ENCODE measurements at regions not wholly inside any gene's neighbourhood (a gene's known extent, or its start where the extent isn't known, plus 50 kb on each side); places are given as distances from the start of the nearest gene placed in this dataset.
"Not testable (repeated sequence)": the region's sequence is repeated elsewhere in the genome, so short reads cannot be mapped to it uniquely, and the experiment has no call there.

DNA sequence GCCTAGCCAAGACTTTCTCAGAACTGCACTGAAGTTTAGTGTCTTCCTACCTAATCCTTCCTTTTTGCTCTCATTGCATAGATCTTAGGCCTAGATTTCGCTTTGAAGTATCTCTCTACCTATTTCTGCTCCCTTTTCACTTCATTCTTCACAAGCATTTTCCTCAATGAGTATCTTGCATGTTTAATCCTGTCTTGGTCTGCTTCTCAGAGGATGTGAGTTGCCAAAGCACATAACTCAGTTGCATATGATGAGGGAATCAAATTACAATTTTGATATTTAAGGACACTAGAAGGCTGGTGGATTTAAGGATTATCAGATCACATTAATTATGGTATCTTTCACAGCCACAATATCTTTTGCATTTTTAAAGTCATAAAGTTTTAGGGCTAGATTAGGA lies 195.5 kb upstream of the DAAM1 start:
- no peaks in the 10 kb centered on the region for H3K36me3 Mint-ChIP-seq (ENCODE audit: low read depth)
- H3K4me3 Mint-ChIP-seq: no peak overlapping the region
- peaks cover 15% of the 10 kb centered on the region for H3K4me1 Mint-ChIP-seq
- H3K27me3 Mint-ChIP-seq (ENCODE audit: low read depth): no peaks in the 10 kb centered on the region
- no peak overlapping the region for H3K27ac Mint-ChIP-seq
- TF ChIP-seq, protein P1, sequence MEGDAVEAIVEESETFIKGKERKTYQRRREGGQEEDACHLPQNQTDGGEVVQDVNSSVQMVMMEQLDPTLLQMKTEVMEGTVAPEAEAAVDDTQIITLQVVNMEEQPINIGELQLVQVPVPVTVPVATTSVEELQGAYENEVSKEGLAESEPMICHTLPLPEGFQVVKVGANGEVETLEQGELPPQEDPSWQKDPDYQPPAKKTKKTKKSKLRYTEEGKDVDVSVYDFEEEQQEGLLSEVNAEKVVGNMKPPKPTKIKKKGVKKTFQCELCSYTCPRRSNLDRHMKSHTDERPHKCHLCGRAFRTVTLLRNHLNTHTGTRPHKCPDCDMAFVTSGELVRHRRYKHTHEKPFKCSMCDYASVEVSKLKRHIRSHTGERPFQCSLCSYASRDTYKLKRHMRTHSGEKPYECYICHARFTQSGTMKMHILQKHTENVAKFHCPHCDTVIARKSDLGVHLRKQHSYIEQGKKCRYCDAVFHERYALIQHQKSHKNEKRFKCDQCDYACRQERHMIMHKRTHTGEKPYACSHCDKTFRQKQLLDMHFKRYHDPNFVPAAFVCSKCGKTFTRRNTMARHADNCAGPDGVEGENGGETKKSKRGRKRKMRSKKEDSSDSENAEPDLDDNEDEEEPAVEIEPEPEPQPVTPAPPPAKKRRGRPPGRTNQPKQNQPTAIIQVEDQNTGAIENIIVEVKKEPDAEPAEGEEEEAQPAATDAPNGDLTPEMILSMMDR (IDR thresholded peaks at IDR 0.05; ENCODE audit: unreplicated experiment in 3 of 3): no peak
- peaks cover 12% of the 10 kb centered on the region for H3K9me3 Mint-ChIP-seq

DNA sequence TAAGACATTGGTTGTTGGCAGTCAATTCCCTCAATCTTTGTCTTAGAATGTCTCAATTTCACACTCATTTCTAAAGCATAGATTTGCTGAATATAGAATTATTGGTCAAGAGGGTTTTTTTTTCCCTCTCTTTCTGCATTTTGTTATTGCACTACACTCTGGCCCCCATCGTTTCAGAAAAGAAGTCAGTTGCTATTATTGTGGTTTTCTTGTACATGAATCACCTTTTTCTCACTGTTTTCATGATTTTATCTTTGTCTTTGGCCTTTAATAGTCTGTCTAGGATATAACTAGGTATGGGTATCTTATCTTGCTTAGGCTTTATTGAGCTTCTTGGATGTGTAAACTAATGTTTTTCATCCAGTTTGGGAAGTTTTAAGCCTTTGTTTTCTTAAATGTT lies 194.3 kb upstream of the DAAM1 start:
- H3K36me3 Mint-ChIP-seq (ENCODE audit: low read depth): no peaks in the 10 kb centered on the region
- peaks cover 15% of the 10 kb centered on the region for H3K4me1 Mint-ChIP-seq
- TF ChIP-seq, protein P1 (IDR thresholded peaks at IDR 0.05; ENCODE audit: unreplicated experiment in 3 of 3): no peak
- H3K4me3 Mint-ChIP-seq: no peak overlapping the region
- no peaks in the 10 kb centered on the region for H3K27me3 Mint-ChIP-seq (ENCODE audit: low read depth)
- H3K9me3 Mint-ChIP-seq: peaks cover 9% of the 10 kb centered on the region
- H3K27ac Mint-ChIP-seq: no peak overlapping the region

DNA sequence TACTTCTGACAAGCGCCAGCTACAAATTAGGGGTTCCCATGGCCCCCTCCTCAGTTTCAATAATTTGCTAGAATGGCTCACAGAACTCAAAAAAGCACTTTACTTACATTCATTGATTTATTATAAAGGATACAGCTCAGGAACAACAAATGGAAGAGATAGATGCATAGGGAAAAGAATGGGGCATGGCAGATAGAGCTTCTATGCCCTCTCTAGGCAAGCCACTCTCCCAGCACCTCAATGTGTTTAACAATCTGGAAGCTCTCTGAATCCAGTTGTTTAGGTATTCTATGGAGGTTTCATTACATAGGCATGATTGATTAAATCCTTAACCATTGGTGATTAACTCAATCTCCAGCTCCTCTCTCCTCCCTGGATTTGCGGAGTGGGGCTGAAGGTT lies 184.5 kb upstream of the DAAM1 start:
- Mint-ChIP-seq H3K27me3 (ENCODE audit: low read depth) (no peaks in the 10 kb centered on the region), H3K27ac (no peak overlapping the region), H3K4me3 (no peak overlapping the region), H3K4me1 (peaks cover 6% of the 10 kb centered on the region), H3K9me3 (peaks cover 13% of the 10 kb centered on the region), H3K36me3 (ENCODE audit: low read depth) (no peaks in the 10 kb centered on the region)
- TF ChIP-seq, protein P1 (IDR thresholded peaks at IDR 0.05; ENCODE audit: unreplicated experiment in 3 of 3): peak in 1 of 3 experiments; percentile 18

DNA sequence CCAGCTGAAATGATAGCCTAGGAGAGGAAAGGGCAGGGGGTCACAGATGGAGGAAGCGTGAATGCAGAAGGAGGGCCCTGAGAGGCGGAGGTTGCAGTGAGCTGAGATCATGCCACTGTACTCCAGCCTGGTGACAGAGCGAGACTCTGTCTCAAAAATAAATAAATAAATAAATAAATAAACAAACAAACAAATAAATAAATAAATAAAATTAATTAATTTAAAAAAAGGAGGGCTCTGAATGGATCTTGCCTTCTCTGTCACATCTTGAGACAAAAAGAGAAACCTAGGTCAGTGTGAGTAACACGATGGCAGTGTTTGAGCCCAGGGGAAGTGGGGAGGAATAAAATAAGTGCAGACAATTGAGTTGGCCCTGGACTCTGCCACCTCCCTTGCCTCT lies 182.3 kb upstream of the DAAM1 start:
- not testable (repeated sequence) for H3K27ac Mint-ChIP-seq; H3K27me3 Mint-ChIP-seq (ENCODE audit: low read depth); H3K4me1 Mint-ChIP-seq; H3K36me3 Mint-ChIP-seq (ENCODE audit: low read depth); H3K4me3 Mint-ChIP-seq
- H3K9me3 Mint-ChIP-seq: peaks cover 20% of the 10 kb centered on the region

DNA sequence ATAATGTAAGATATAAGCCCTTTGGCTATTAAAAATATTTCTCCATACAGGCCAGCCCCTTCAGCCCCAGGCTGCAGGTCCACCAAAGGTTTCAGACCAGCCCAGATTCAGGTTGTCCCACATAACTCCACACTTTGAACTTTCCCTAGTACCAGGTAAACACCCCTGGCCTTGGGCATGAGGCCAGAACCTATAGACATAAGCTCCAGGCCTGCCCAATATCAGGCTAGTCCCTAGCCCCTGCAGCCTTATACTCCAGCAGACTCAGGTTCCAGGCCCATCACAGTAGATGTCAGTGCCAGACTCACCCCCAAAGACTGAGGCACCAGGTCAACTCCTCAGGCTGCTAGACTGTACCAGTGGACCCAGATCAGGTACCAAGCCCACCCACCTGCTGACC lies 178.5 kb upstream of the DAAM1 start:
- Mint-ChIP-seq H3K9me3 (peaks cover 37% of the 10 kb centered on the region), H3K4me3 (no peak overlapping the region), H3K4me1 (no peaks in the 10 kb centered on the region), H3K36me3 (ENCODE audit: low read depth) (peaks cover 6% of the 10 kb centered on the region), H3K27me3 (ENCODE audit: low read depth) (no peaks in the 10 kb centered on the region), H3K27ac (no peak overlapping the region)
- TF ChIP-seq, protein P1 (IDR thresholded peaks at IDR 0.05; ENCODE audit: unreplicated experiment in 3 of 3): no peak

DNA sequence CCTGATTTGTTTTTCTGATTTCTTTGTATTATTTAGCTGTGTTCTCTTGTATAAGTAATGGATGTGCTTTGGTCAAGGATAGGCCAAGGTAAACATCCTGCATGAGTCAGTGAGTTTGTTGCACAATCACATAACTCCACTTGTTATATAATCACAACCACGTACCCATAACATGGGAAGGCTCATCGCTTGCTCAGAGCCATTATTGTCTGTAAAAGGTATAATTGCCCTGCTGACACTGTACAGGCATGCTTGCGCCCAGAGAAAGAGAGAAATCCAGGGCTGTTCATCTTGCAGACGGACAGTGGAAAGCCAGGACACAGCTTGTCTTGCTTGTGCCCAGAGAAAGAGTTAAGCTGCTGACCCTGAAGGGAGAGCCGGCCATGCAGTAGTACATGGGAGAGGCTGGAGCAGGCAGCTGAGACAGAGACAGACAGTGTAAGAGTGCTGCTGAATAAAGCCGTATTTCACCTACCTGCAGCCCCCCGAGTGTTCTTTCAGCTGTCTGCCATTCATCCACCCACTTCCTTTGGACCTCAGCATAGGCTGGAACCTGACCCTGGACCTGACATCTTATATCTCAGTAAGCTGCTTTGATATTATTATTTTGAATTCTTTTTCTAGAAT lies 174.7 kb upstream of the DAAM1 start:
- H3K4me1 Mint-ChIP-seq: no peaks in the 10 kb centered on the region
- H3K27ac Mint-ChIP-seq: no peak overlapping the region
- H3K36me3 Mint-ChIP-seq (ENCODE audit: low read depth): peaks cover 6% of the 10 kb centered on the region
- no peaks in the 10 kb centered on the region for H3K27me3 Mint-ChIP-seq (ENCODE audit: low read depth)
- H3K4me3 Mint-ChIP-seq: no peak overlapping the region
- TF ChIP-seq, protein P1 (IDR thresholded peaks at IDR 0.05; ENCODE audit: unreplicated experiment in 3 of 3): no peak
- H3K9me3 Mint-ChIP-seq: peaks cover 26% of the 10 kb centered on the region
